ENCODE measurements at regions not wholly inside any gene's neighbourhood (a gene's known extent, or its start where the extent isn't known, plus 50 kb on each side); places are given as distances from the start of the nearest gene placed in this dataset.
"Not testable (repeated sequence)": the region's sequence is repeated elsewhere in the genome, so short reads cannot be mapped to it uniquely, and the experiment has no call there.

DNA sequence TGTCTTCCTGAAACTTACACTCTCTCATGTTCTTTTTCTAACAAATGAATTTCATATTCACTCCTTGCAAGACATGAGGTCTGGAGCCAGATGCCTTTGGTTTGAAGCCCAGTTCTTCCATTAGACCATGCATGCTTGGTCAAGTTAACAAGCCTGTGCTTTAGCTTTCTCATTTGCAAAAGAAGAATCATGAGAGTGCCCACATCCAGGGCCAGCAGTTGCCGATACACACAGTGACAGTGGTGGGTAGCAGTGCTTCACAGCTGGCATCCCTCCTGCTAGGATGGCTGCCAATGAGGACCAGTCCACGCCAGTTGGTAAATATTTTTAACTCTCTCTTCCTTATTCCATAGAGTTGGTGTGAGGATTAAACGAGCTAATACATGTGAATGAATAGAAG lies 163.1 kb downstream of the PHLDA1 start:
- DNase-seq (ENCODE audit: low read depth in 2 of 2) = no peak

DNA sequence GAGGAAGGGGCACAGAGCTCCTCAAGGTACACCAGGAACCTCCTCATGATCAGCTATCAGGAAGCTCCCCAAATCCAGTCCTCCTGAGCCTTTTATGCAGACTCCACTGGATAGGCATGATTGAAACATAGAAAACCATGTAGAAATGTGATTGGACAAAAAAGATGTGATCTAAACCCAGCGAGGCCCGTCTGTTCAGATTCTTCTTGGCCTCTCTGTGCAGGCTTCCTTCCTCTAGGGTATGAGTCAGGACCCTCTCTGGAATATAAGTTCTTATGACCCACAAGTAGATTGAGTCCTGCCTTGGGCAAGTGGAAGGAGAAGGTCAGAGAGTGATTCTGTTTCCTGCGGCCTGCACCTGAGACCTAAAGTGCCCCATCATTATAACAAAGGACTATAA lies 166.3 kb downstream of the PHLDA1 start:
- DNase-seq (ENCODE audit: low read depth in 2 of 2) = no peak

- DNase-seq (ENCODE audit: low read depth in 2 of 2) = no peak
Observed at GRCh38 chr12:75864161-75864560, 167.4 kb downstream of the PHLDA1 start.

- no peak for DNase-seq (ENCODE audit: low read depth in 2 of 2)
Observed at GRCh38 chr12:75863533-75863932, 168.0 kb downstream of the PHLDA1 start.

GRCh38 chr12:75862692-75863471 lies 168.7 kb downstream of the PHLDA1 start:
- no peak for DNase-seq (ENCODE audit: low read depth in 2 of 2)

DNA sequence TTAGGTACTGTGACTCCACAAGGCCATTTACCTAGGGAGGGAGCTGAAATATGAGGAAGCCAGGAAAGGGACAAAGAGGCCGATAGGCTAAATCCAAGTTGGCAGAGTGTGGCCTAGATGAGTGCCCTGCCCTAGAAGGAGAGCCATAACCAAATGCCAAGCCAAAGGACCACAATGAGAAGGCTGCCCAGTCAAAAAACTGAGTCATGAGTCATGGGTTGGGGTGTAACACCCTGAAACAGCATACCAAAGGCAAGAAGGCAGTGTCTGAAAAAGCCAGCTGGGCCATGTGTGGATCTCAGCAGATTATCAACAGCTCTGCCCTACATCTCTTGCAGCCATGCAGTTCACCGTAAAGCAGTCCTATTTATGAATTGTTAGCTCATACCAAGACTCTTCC lies 171.7 kb downstream of the PHLDA1 start:
- no peak for DNase-seq (ENCODE audit: low read depth in 2 of 2)

GRCh38 chr12:75856235-75856634 lies 175.3 kb downstream of the PHLDA1 start:
- no peak for DNase-seq (ENCODE audit: low read depth in 2 of 2)

- no peak for DNase-seq (ENCODE audit: low read depth in 2 of 2)
Observed at GRCh38 chr12:75855360-75855759, 176.2 kb downstream of the PHLDA1 start.

DNA sequence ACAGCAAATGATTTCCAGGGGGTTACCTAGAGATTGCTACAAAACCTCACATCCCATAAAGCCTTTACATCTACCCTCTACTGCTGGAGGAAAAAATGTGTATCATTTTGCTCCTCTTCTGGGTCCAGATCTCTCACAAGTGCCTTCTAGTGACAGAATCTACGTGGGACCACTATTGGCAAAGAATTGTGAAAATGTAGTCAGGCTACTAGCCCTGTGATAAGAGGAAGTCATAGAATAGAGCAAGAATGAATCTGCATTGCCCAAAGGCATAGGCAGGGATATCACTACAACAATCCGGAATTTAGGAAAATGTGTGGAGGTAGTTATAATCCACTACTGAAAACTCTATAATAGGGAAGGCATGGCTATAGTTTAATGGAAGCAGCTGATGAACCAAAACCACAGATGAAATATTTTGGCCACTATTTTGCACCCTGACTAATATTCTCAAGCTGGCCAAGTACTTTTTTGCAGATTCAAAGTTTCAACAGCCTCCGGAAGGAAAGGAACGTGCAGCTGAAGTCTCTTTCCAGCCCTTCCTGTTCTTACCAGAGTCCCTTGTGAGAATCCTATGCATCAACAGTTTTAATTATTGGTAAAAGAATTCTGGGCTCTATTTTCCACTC lies 176.8 kb downstream of the PHLDA1 start:
- DNase-seq (ENCODE audit: low read depth in 2 of 2) = peak; percentile 54 to 58

- DNase-seq (ENCODE audit: low read depth in 2 of 2) = not testable (repeated sequence)
Observed at GRCh38 chr12:75854137-75854536, 177.4 kb downstream of the PHLDA1 start.

- DNase-seq (ENCODE audit: low read depth in 2 of 2) = no peak
Observed at GRCh38 chr12:75853626-75854025, 177.9 kb downstream of the PHLDA1 start.

GRCh38 chr12:75852956-75853355 lies 178.6 kb downstream of the PHLDA1 start:
- DNase-seq (ENCODE audit: low read depth in 2 of 2) = no peak

DNA sequence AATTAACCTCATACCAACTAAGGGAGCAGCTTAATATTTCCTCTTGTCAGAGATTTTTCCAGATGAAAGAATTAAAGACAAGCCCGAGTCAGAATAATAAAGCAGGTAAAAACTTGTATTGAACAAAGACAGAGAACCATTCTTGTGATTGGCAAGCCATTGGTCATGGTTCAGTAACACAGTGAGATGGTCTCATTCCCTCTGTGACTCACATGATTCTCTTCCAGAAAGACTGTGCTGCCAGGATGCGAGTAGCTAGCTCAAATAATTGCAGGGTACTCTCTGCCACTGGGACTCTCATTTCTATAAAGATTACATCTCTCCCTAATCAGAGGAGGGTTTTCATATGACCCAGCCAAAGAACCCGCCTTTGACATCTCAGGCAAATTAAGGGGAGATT lies 179.4 kb downstream of the PHLDA1 start:
- no peak for DNase-seq (ENCODE audit: low read depth in 2 of 2)

- DNase-seq (ENCODE audit: low read depth in 2 of 2) = peak; percentile 45 to 48
Observed at GRCh38 chr12:75850721-75851462, 180.7 kb downstream of the PHLDA1 start.

- DNase-seq (ENCODE audit: low read depth in 2 of 2) = no peak
Observed at GRCh38 chr12:75848961-75849360, 182.6 kb downstream of the PHLDA1 start.

GRCh38 chr12:75848431-75848925 lies 183.1 kb downstream of the PHLDA1 start:
- no peak for DNase-seq (ENCODE audit: low read depth in 2 of 2)

GRCh38 chr12:75846102-75846501 lies 185.5 kb downstream of the PHLDA1 start:
- no peak for DNase-seq (ENCODE audit: low read depth in 2 of 2)

GRCh38 chr12:75844985-75845384 lies 186.6 kb downstream of the PHLDA1 start:
- no peak for DNase-seq (ENCODE audit: low read depth in 2 of 2)

- no peak for DNase-seq (ENCODE audit: low read depth in 2 of 2)
Observed at GRCh38 chr12:75844049-75844770, 187.4 kb downstream of the PHLDA1 start.

DNA sequence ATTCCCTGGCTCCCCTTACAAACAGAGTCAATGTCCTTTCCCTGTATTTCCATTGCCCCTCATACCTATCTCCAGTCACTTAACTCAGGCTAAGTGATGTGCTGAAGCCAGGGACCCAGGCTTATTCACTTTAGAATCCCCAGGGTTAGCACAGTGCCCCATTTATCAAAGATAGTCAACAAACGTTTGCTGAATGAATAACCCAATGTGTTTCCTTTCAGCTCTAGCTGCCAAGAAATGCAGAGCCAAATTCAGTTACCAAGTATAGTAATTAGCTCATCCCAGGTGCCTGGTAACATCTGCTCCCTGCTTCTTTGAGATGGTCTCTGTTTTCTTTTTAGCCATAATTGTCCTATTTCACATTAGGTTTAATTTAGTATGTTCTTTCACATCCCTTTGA lies 189.5 kb downstream of the PHLDA1 start:
- DNase-seq (ENCODE audit: low read depth in 2 of 2) = no peak

- DNase-seq (ENCODE audit: low read depth in 2 of 2) = no peak
Observed at GRCh38 chr12:75840994-75841355, 190.6 kb downstream of the PHLDA1 start.

- no peak for DNase-seq (ENCODE audit: low read depth in 2 of 2)
Observed at GRCh38 chr12:75838309-75838708, 193.3 kb downstream of the PHLDA1 start.

Measured in fibroblast of skin of left biceps (primary cell).